Stimulated activated naive B cell treated with anti-CD40 and anti-IgM and Interleukin-4, amounts not matched to agents 10 μg/mL and 1 μg/mL and 100 μg/mL, for 72 hours (primary cell): ENCODE measurements at regions not wholly inside any gene's neighbourhood (a gene's known extent, or its start where the extent isn't known, plus 50 kb on each side); places are given as distances from the start of the nearest gene placed in this dataset.

Experiments
- ATAC-seq, 2 donors: fragments of 150-1000 bp; cut with Tn5 transposase; replicated peaks; 2 replicates each; pipeline ENCODE4 v1.10.0; 2021; ENCODE audit warnings: moderate library complexity in 1 of 2
- DNase-seq: peaks from one replicate; pipeline ENCODE4 v3.0.0; 2021
- H3K27ac Mint-ChIP-seq: one replicate; pipeline ENCODE4 v1.8.0; 2022; ENCODE audit warnings: mild to moderate bottlenecking, mixed read lengths
- H3K27me3 Mint-ChIP-seq, 2 donors: one replicate each; pipeline ENCODE4 v1.8.0; 2022; ENCODE audit warnings: mixed read lengths in 2 of 2
- H3K36me3 Mint-ChIP-seq, 2 donors: one replicate each; pipeline ENCODE4 v1.8.0; 2022; ENCODE audit warnings: mixed read lengths in 2 of 2, mild to moderate bottlenecking in 1 of 2
- H3K4me1 Mint-ChIP-seq, 2 donors: one replicate each; pipeline ENCODE4 v1.8.0; 2022; ENCODE audit warnings: mixed read lengths in 2 of 2, mild to moderate bottlenecking in 1 of 2
- H3K4me3 Mint-ChIP-seq, 2 donors: one replicate each; pipeline ENCODE4 v1.8.0; 2022; ENCODE audit warnings: mild to moderate bottlenecking in 2 of 2, mixed read lengths in 2 of 2, moderate library complexity in 1 of 2
- H3K9me3 Mint-ChIP-seq, 2 donors: one replicate each; pipeline ENCODE4 v1.8.0; 2022; ENCODE audit warnings: mixed read lengths in 2 of 2, mild to moderate bottlenecking in 1 of 2

- Mint-ChIP-seq H3K27ac (no peak overlapping the region), H3K9me3 (no peaks in the 10 kb centered on the region), H3K36me3 (no peaks in the 10 kb centered on the region), H3K4me1 (peaks cover 40 to 42% of the 10 kb centered on the region in 2 donors), H3K4me3 (no peak overlapping the region), H3K27me3 (no peaks in the 10 kb centered on the region)
- no peak for DNase-seq
- ATAC-seq, result no peak
Observed at GRCh38 chr12:46105735-46106134, 115.4 kb upstream of the SCAF11 start.

GRCh38 chr12:46103559-46104383 is 113.4 kb upstream of the SCAF11 start:
- DNase-seq, result no peak
- no peaks in the 10 kb centered on the region for H3K27me3 Mint-ChIP-seq
- no peak overlapping the region for H3K4me3 Mint-ChIP-seq
- ATAC-seq, result no peak
- no peaks in the 10 kb centered on the region for H3K9me3 Mint-ChIP-seq
- peaks cover 21 to 28% of the 10 kb centered on the region in 2 donors for H3K4me1 Mint-ChIP-seq
- H3K36me3 Mint-ChIP-seq, result no peaks in the 10 kb centered on the region
- no peak overlapping the region for H3K27ac Mint-ChIP-seq

GRCh38 chr12:46101485-46101869 is 111.1 kb upstream of the SCAF11 start:
- H3K9me3 Mint-ChIP-seq, result peaks cover 0 to 6% of the 10 kb centered on the region in 2 donors
- H3K27ac Mint-ChIP-seq, result no peak overlapping the region
- H3K4me3 Mint-ChIP-seq, result no peak overlapping the region
- H3K36me3 Mint-ChIP-seq, result no peaks in the 10 kb centered on the region
- peaks cover 10 to 14% of the 10 kb centered on the region in 2 donors for H3K4me1 Mint-ChIP-seq
- no peaks in the 10 kb centered on the region for H3K27me3 Mint-ChIP-seq
- ATAC-seq (no peak), DNase-seq (no peak)

GRCh38 chr12:46100551-46101484 is 110.4 kb upstream of the SCAF11 start:
- ATAC-seq (no peak), DNase-seq (no peak)
- H3K4me1 Mint-ChIP-seq, result peaks cover 10 to 14% of the 10 kb centered on the region in 2 donors
- peak overlapping the region; percentile 63 for H3K27ac Mint-ChIP-seq
- H3K36me3 Mint-ChIP-seq, result no peaks in the 10 kb centered on the region
- no peaks in the 10 kb centered on the region for H3K27me3 Mint-ChIP-seq
- peaks cover 4 to 6% of the 10 kb centered on the region in 2 donors for H3K9me3 Mint-ChIP-seq
- H3K4me3 Mint-ChIP-seq, result no peak overlapping the region

- Mint-ChIP-seq H3K4me3 (no peak overlapping the region), H3K4me1 (peaks cover 16 to 22% of the 10 kb centered on the region in 2 donors), H3K9me3 (peaks cover 0 to 6% of the 10 kb centered on the region in 2 donors), H3K27ac (no peak overlapping the region), H3K36me3 (no peaks in the 10 kb centered on the region), H3K27me3 (no peaks in the 10 kb centered on the region)
- DNase-seq (peak; percentile 24), ATAC-seq (peak; percentile 98 to 99)
Observed at GRCh38 chr12:46089414-46090162, 99.2 kb upstream of the SCAF11 start.

- Mint-ChIP-seq H3K36me3 (no peaks in the 10 kb centered on the region), H3K9me3 (peaks cover 0 to 6% of the 10 kb centered on the region in 2 donors), H3K27me3 (no peaks in the 10 kb centered on the region), H3K27ac (no peak overlapping the region), H3K4me3 (no peak overlapping the region), H3K4me1 (peaks cover 16 to 22% of the 10 kb centered on the region in 2 donors)
- ATAC-seq (no peak), DNase-seq (no peak)
Observed at GRCh38 chr12:46087916-46088439, 97.6 kb upstream of the SCAF11 start.

GRCh38 chr12:46084666-46085631 is 94.6 kb upstream of the SCAF11 start:
- H3K27ac Mint-ChIP-seq, result no peak overlapping the region

GRCh38 chr12:46082490-46083200 is 92.3 kb upstream of the SCAF11 start:
- H3K27me3 Mint-ChIP-seq, result no peaks in the 10 kb centered on the region
- no peak overlapping the region for H3K4me3 Mint-ChIP-seq
- peaks cover 10 to 16% of the 10 kb centered on the region in 2 donors for H3K9me3 Mint-ChIP-seq
- H3K27ac Mint-ChIP-seq, result no peak overlapping the region
- ATAC-seq (peak in 1 of 2 donors; percentile 46), DNase-seq (no peak)
- H3K36me3 Mint-ChIP-seq, result peaks cover 9 to 14% of the 10 kb centered on the region in 2 donors
- peaks cover 0 to 2% of the 10 kb centered on the region in 2 donors for H3K4me1 Mint-ChIP-seq

More at GRCh38 chr12:46084666-46085631, 94.6 kb upstream of the SCAF11 start:
- peaks cover 0 to 7% of the 10 kb centered on the region in 2 donors for H3K9me3 Mint-ChIP-seq
- no peak for ATAC-seq
- H3K27me3 Mint-ChIP-seq, result no peaks in the 10 kb centered on the region
- H3K4me1 Mint-ChIP-seq, result peaks cover 10 to 11% of the 10 kb centered on the region in 2 donors
- no peak for DNase-seq
- peaks cover 0 to 2% of the 10 kb centered on the region in 2 donors for H3K36me3 Mint-ChIP-seq
- H3K4me3 Mint-ChIP-seq, result no peak overlapping the region

- DNase-seq, result no peak
Observed at GRCh38 chr12:46073321-46073720, 82.9 kb upstream of the SCAF11 start.

GRCh38 chr12:46071769-46072624 is 81.6 kb upstream of the SCAF11 start:
- Mint-ChIP-seq H3K4me1 (peaks cover 11 to 20% of the 10 kb centered on the region in 2 donors), H3K36me3 (no peaks in the 10 kb centered on the region), H3K9me3 (no peaks in the 10 kb centered on the region), H3K27me3 (no peaks in the 10 kb centered on the region), H3K4me3 (peak overlapping the region in 1 of 2 donors; percentile 40), H3K27ac (peak overlapping the region; percentile 92)
- DNase-seq (peak; percentile 71), ATAC-seq (peak; percentile 94 to 98)

More at GRCh38 chr12:46073321-46073720, 82.9 kb upstream of the SCAF11 start:
- no peak overlapping the region for H3K27ac Mint-ChIP-seq
- ATAC-seq, result no peak
- H3K36me3 Mint-ChIP-seq, result peaks cover 2 to 6% of the 10 kb centered on the region in 2 donors
- no peaks in the 10 kb centered on the region for H3K27me3 Mint-ChIP-seq
- peaks cover 2 to 5% of the 10 kb centered on the region in 2 donors for H3K9me3 Mint-ChIP-seq
- H3K4me1 Mint-ChIP-seq, result peaks cover 6 to 13% of the 10 kb centered on the region in 2 donors
- no peak overlapping the region for H3K4me3 Mint-ChIP-seq

GRCh38 chr12:46071335-46071734 is 81.0 kb upstream of the SCAF11 start:
- H3K36me3 Mint-ChIP-seq, result no peaks in the 10 kb centered on the region

More at GRCh38 chr12:46071335-46071734, 81.0 kb upstream of the SCAF11 start:
- Mint-ChIP-seq H3K4me3 (no peak overlapping the region), H3K27ac (no peak overlapping the region), H3K4me1 (peaks cover 15 to 26% of the 10 kb centered on the region in 2 donors), H3K9me3 (peaks cover 0 to 2% of the 10 kb centered on the region in 2 donors), H3K27me3 (no peaks in the 10 kb centered on the region)
- DNase-seq, result no peak
- ATAC-seq, result peak; percentile 53 to 64
